Retinal pigment epithelial cell (primary cell): ENCODE measurements at regions not wholly inside any gene's neighbourhood (a gene's known extent, or its start where the extent isn't known, plus 50 kb on each side); places are given as distances from the start of the nearest gene placed in this dataset.

Source experiments
- DNase-seq: peaks from one replicate; pipeline ENCODE4 v3.0.0-alpha.2; 2010; ENCODE audit warnings: low read depth
- H3K4me3 ChIP-seq: 2 replicates; pipeline ENCODE4 v1.5.1; 2011; ENCODE audit warnings: mild to moderate bottlenecking, low read length, control low read depth, moderate library complexity
- TF ChIP-seq, protein P1 (sequence below): conservative IDR thresholded peaks from 2 replicates; pipeline ENCODE4 v1.5.1; 2011; ENCODE audit warnings: low read depth, low read length, control low read depth, inconsistent platforms

DNA sequence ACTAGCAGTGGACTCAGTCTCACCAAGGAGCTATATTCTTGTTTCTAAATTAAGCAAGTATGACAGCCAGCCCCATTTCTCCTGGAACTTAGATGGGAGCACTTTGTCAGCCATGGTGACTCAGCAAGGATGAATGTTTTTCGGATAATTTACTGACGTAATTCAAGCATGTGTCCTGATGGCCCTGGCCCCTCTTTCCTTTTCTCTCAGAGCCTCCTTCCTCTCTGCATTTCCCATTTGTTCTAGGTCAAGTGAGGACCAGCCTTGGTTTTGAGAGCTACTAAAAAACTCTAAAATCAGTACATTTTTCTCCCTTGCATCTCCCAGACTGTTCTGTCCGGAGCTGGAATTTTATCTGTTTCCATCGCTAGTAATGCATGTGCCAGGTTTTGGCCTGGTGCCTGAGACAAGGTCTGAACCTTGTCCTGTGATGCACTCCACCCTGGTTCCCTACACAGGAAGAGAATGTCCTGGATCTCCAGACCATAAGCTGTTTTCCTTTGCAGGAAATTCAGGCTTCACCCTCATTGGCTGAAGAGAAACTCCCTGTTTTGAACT lies 256.6 kb upstream of the ROPN1 start:
- TF ChIP-seq, protein P1, sequence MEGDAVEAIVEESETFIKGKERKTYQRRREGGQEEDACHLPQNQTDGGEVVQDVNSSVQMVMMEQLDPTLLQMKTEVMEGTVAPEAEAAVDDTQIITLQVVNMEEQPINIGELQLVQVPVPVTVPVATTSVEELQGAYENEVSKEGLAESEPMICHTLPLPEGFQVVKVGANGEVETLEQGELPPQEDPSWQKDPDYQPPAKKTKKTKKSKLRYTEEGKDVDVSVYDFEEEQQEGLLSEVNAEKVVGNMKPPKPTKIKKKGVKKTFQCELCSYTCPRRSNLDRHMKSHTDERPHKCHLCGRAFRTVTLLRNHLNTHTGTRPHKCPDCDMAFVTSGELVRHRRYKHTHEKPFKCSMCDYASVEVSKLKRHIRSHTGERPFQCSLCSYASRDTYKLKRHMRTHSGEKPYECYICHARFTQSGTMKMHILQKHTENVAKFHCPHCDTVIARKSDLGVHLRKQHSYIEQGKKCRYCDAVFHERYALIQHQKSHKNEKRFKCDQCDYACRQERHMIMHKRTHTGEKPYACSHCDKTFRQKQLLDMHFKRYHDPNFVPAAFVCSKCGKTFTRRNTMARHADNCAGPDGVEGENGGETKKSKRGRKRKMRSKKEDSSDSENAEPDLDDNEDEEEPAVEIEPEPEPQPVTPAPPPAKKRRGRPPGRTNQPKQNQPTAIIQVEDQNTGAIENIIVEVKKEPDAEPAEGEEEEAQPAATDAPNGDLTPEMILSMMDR: no peak
- peak; percentile 81 for DNase-seq
- no peak overlapping the region for H3K4me3 ChIP-seq

DNA sequence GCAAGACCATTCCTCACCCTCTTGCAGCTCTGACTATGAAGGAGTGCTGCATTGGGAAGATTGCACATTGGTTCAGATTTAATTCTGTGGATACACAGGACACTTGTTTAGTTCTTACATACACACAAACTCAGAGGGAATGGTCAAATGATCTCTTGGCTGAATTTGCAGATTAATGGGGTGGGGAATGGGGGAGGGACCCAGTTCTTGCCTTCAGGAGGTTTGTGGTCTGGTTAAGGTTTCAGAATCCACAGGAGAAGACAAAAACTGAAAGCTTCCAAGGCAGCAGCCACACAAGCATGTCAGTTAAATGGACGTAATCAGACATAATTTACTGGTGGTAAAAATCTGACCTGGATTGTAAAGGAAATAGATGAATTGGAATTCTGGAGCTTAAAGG lies 257.1 kb upstream of the ROPN1 start:
- no peak for DNase-seq
- no peak overlapping the region for H3K4me3 ChIP-seq
- TF ChIP-seq, protein P1: no peak

DNA sequence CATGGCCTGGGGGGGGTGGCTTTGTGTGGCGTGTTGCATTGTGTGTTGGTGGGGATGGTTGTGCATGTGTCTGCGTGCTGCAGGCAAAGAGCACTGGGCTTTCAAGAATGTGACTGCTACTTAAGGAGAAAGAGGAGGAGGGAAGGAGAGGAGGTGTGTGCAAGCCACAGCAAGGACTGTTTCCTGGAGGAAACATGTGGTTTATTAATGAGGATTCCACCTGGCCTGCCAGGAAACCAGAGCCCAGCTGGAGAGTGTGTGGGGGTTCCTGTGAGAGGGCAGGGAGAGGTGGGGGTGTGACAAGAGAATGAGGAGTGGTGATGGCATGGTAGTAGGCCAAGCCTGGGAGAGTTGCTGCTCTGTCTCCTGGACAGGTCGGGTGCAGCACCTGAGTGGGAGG lies 258.1 kb upstream of the ROPN1 start:
- TF ChIP-seq, protein P1: no peak
- H3K4me3 ChIP-seq: no peak overlapping the region
- DNase-seq: no peak

DNA sequence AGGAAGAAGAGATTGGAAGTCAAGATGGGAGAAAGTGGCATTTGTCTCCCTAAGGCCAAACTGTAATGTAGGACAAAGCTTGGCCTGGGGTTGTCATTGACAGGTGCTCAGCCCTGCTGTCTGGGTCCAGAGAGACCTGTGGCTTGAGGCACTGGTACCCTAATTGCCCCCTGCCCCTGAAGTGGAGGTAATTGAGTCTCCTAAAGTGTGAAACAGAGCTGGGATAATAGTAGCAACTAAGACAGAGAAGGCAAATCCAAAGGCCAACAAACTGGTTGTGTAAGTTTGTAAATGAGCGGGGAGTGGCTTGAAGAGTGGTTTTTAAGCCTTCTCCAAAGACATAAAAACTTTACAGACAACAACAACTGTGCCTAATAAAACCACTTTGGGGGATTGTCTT lies 264.2 kb upstream of the ROPN1 start:
- H3K4me3 ChIP-seq: no peak overlapping the region
- DNase-seq: no peak
- TF ChIP-seq, protein P1: no peak

DNA sequence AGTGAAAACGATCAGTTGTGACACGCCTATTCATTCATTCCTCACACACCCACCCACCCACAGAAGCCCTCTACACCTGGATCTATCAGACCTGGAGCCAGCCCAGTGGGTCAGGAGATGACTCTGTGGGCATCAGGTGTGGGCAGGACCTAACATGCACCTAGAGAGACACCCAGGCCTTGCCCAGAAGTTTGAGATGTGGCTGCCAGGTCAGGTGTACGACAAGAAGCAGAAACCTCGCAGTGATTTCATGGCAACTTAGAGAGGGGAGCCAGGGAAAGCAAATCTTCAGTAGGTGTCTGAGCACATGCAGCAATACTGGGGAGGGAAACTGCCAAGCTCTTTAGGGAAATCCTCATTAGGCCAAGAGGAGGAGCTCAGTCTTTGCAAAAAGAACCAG lies 264.7 kb upstream of the ROPN1 start:
- DNase-seq: no peak
- TF ChIP-seq, protein P1: no peak
- no peak overlapping the region for H3K4me3 ChIP-seq

DNA sequence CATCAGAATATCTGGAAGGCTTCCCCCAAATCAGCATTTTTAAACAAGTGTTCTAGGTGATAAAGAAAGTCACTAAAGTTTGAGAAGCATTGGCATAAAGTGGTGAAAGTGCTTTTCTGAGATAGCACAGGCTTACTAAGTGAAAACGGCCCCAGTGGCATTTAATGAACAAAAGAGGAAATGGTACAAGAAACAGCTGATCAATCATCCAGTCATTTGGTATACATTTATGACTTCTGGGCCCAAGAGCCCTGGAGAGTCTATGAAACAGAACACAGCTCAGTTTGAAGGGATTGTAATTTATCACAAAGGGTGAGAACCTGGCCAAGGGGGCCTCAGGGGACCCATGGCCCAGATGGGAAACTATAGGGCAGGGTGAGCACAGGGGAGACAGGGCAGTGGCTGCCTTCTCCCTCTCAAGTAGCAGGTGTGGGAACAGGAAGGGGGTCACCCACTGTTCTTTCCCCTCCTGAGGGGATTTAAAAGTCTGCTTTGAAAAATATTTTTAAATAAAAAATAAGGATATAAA lies 265.5 kb upstream of the ROPN1 start:
- DNase-seq: no peak
- no peak overlapping the region for H3K4me3 ChIP-seq
- TF ChIP-seq, protein P1: no peak

DNA sequence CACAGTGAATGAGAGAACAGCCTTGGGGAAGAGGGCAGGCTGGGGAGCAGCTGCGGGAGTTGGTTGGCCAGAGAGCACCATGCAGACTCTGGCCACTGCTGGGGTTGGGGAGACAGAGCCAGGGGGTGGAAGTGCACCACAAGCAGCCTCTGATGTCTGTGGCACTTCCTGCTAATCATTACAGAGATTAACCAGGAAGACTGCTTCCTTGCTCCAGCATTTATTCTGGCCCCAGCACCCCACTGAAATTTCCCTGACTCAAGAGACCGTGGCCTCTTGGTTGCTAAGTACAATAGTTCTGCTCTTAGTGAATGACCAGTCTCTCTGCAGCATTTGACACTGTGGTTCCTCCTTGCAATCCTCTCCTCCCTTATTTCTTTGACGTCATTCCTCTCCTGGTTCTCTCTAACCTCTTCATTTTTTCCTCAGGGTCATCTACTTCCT lies 266.2 kb upstream of the ROPN1 start:
- TF ChIP-seq, protein P1: no peak
- H3K4me3 ChIP-seq: no peak overlapping the region
- DNase-seq: peak; percentile 64
